HCT116 (cell line): ENCODE measurements at regions not wholly inside any gene's neighbourhood (a gene's known extent, or its start where the extent isn't known, plus 50 kb on each side); places are given as distances from the start of the nearest gene placed in this dataset.

Experiments
- ATAC-seq: fragments of 200-7000 bp; cut with Tn5 transposase; 2 replicates; pipeline ENCODE4 v1.9.1; 2020; ENCODE audit warnings: mild to moderate bottlenecking, moderate library complexity
- BruUV-seq: library from RNA; stranded (reverse); fragments of 400-500 nt; replicated peaks from 2 replicates; lab custom pipeline; 2021; lab: Mats Ljungman, UMichigan
- CTCF ChIA-PET: fragments of 300-600 bp; sonication (Branson Sonifier 250); formaldehyde crosslinking; loops from one replicate; lab custom pipeline; 2021; ENCODE audit warnings: antibody characterized with exemption; lab: Charles Lee
- POLR2A ChIA-PET: fragments of 300-600, 350-600 bp; sonication (Branson Sonifier 250); formaldehyde crosslinking; loops from one replicate; lab custom pipeline; 2021; ENCODE audit warnings: antibody characterized with exemption; lab: Charles Lee
- RAD21 ChIA-PET, 2 experiments: fragments of 300-600 bp; sonication (Branson Sonifier 250); formaldehyde crosslinking; loops; one replicate each; lab custom pipeline; 2023; ENCODE audit warnings: low total read pairs in 2 of 2; ENCODE audit not compliant: uncharacterized antibody in 2 of 2, unreplicated experiment in 2 of 2, low non-redundant PET in 1 of 2; lab: Charles Lee
- DNase-seq: peaks from one replicate; pipeline ENCODE4 v3.0.0-alpha.2; 2010; ENCODE audit warnings: low read depth, low spot score
- H2AFZ ChIP-seq: fragments of 200-600 bp; shearing (Covaris generic), sonication (generic); 2 replicates; pipeline ENCODE4 v1.6.1; 2017; ENCODE audit warnings: low read depth, mixed run types, mixed read lengths, antibody characterized with exemption, low read length; ENCODE audit not compliant: poor library complexity, severe bottlenecking
- H3K27ac ChIP-seq: 2 replicates; pipeline ENCODE4 v1.5.1; 2012; ENCODE audit warnings: low read depth, low read length
- H3K27me3 ChIP-seq: fragments of 200-600 bp; sonication (generic); 2 replicates; pipeline ENCODE4 v1.6.1; 2016; ENCODE audit warnings: mixed run types, low read length, mixed read lengths; ENCODE audit not compliant: insufficient read depth
- H3K36me3 ChIP-seq, 2 experiments: fragments of 200-500 bp in 1 of 2; fragments of 200-600 bp in 1 of 2; sonication (Bioruptor generic) in 1 of 2; sonication (generic) in 1 of 2; 2 replicates each; pipeline versions ENCODE4 v1.5.1 to v1.6.1; 2014 to 2016; ENCODE audit warnings: low read length in 2 of 2, inconsistent platforms in 1 of 2, mixed read lengths in 1 of 2, mixed run types in 1 of 2; ENCODE audit not compliant: insufficient read depth in 2 of 2, control insufficient read depth in 1 of 2
- H3K4me1 ChIP-seq, 2 experiments: fragments of 200-600 bp in 1 of 2; sonication (generic) in 1 of 2; 2 replicates each; pipeline versions ENCODE4 v1.5.1 to v1.6.1; 2012 to 2017; ENCODE audit warnings: low read length in 2 of 2, inconsistent platforms in 1 of 2, mild to moderate bottlenecking in 1 of 2, mixed read lengths in 1 of 2, mixed run types in 1 of 2, moderate library complexity in 1 of 2; ENCODE audit not compliant: insufficient read depth in 2 of 2, control insufficient read depth in 1 of 2
- H3K4me2 ChIP-seq: fragments of 200-600 bp; sonication (generic); 2 replicates; pipeline ENCODE4 v1.6.1; 2017; ENCODE audit warnings: mixed run types, low read length, mixed read lengths
- H3K4me3 ChIP-seq, 2 experiments: fragments of 200-600 bp in 1 of 2; sonication (generic) in 1 of 2; replicated peaks in 1 of 2; 2 replicates each; pipeline ENCODE4 v1.5.1; 2011 to 2016; ENCODE audit warnings: low read length in 2 of 2, control low read depth in 1 of 2, low read depth in 1 of 2, mild to moderate bottlenecking in 1 of 2, mixed read lengths in 1 of 2, mixed run types in 1 of 2
- H3K79me2 ChIP-seq: fragments of 200-600 bp; sonication (generic); 2 replicates; pipeline ENCODE4 v1.6.1; 2017; ENCODE audit warnings: mild to moderate bottlenecking, mixed run types, low read length, moderate library complexity, mixed read lengths; ENCODE audit not compliant: insufficient read depth
- H3K9ac ChIP-seq: fragments of 200-600 bp; sonication (generic); 2 replicates; pipeline ENCODE4 v1.6.1; 2016; ENCODE audit warnings: low read length, mixed read lengths
- H3K9me2 ChIP-seq: fragments of 200-600 bp; sonication (generic), shearing (Covaris generic); 2 replicates; pipeline ENCODE4 v1.6.1; 2017; ENCODE audit warnings: mixed run types, mild to moderate bottlenecking, moderate library complexity; ENCODE audit not compliant: insufficient read depth
- H3K9me3 ChIP-seq, 2 experiments: fragments of 200-500 bp in 1 of 2; fragments of 200-600 bp in 1 of 2; sonication (Bioruptor generic) in 1 of 2; sonication (generic) in 1 of 2; 2 replicates each; pipeline ENCODE4 v1.6.1; 2014 to 2017; ENCODE audit warnings: low read length in 2 of 2, mixed read lengths in 2 of 2, inconsistent platforms in 1 of 2, low read depth in 1 of 2, mild to moderate bottlenecking in 1 of 2, mixed run types in 1 of 2, moderate library complexity in 1 of 2; ENCODE audit not compliant: control insufficient read depth in 1 of 2, insufficient read depth in 1 of 2
- H4K20me1 ChIP-seq: fragments of 200-600 bp; sonication (generic), shearing (Covaris generic); 2 replicates; pipeline ENCODE4 v1.6.1; 2017; ENCODE audit warnings: mixed run types, mild to moderate bottlenecking, moderate library complexity; ENCODE audit not compliant: insufficient read depth
- CBX3 ChIP-seq: IDR thresholded peaks from 2 replicates; pipeline ENCODE4 v1.6.1; 2012; ENCODE audit warnings: low read depth
- CEBPB ChIP-seq: IDR thresholded peaks from 2 replicates; pipeline ENCODE4 v1.6.1; 2012; ENCODE audit warnings: low read depth
- EGR1 ChIP-seq: IDR thresholded peaks from 2 replicates; pipeline ENCODE4 v1.6.1; 2012; ENCODE audit warnings: low read depth
- EZH2 ChIP-seq: fragments of 200-600 bp; sonication (generic); IDR thresholded peaks from 2 replicates; pipeline ENCODE4 v1.6.1; 2017; ENCODE audit warnings: antibody characterized with exemption, mixed run types
- EZH2phosphoT487 ChIP-seq: fragments of 200-600 bp; IDR thresholded peaks from 2 replicates; pipeline ENCODE4 v1.6.1; 2018; ENCODE audit warnings: antibody characterized with exemption, borderline replicate concordance
- FOSL1 ChIP-seq: IDR thresholded peaks from 2 replicates; pipeline ENCODE4 v1.6.1; 2012; ENCODE audit warnings: low read depth
- JUND ChIP-seq: IDR thresholded peaks from 2 replicates; pipeline ENCODE4 v1.6.1; 2012
- POLR2A ChIP-seq: IDR thresholded peaks from 2 replicates; pipeline ENCODE4 v1.7.0; 2011; ENCODE audit warnings: borderline replicate concordance; ENCODE audit not compliant: insufficient read depth, insufficient read length; ENCODE audit errors: extremely low read depth
- POLR2AphosphoS5 ChIP-seq: IDR thresholded peaks from 2 replicates; pipeline ENCODE4 v1.6.1; 2011; ENCODE audit warnings: mild to moderate bottlenecking, low read depth, low read length, moderate library complexity
- RAD21 ChIP-seq: IDR thresholded peaks from 2 replicates; pipeline ENCODE4 v1.6.1; 2012; ENCODE audit warnings: low read depth, mild to moderate bottlenecking
- SIN3A ChIP-seq: IDR thresholded peaks from 2 replicates; pipeline ENCODE4 v1.6.1; 2012; ENCODE audit warnings: low read depth
- SP1 ChIP-seq: IDR thresholded peaks from 2 replicates; pipeline ENCODE4 v1.6.1; 2012; ENCODE audit warnings: low read depth
- SRF ChIP-seq: IDR thresholded peaks from 2 replicates; pipeline ENCODE4 v1.6.1; 2012; ENCODE audit warnings: low read depth
- TCF7L2 ChIP-seq: IDR thresholded peaks from 2 replicates; pipeline ENCODE4 v1.7.0; 2011; ENCODE audit warnings: borderline replicate concordance, inconsistent platforms; ENCODE audit not compliant: insufficient read depth, insufficient read length; ENCODE audit errors: extremely low read depth
- ZFX ChIP-seq: fragments of 450-650 bp; IDR thresholded peaks from 2 replicates; pipeline ENCODE4 v1.6.1; 2017
- intact Hi-C: fragments of 100-400 bp; cut with micrococcal nuclease; formaldehyde crosslinking; loops from 2 replicates; pipeline ENCODE4 v1.10.0; 2022
- TF ChIP-seq, protein P1 (sequence below): IDR thresholded peaks from 2 replicates; pipeline ENCODE4 v1.6.1; 2011; ENCODE audit warnings: mild to moderate bottlenecking, low read length, moderate library complexity; ENCODE audit not compliant: insufficient replicate concordance; ENCODE audit errors: extremely low read depth
- TF ChIP-seq, protein P2 (sequence below): IDR thresholded peaks from 2 replicates; pipeline ENCODE4 v1.6.1; 2012
- TF ChIP-seq, protein P3 (sequence below): IDR thresholded peaks from 2 replicates; pipeline ENCODE4 v1.6.1; 2012
- TF ChIP-seq, protein P4 (sequence below), 3 experiments: fragments of 200-600 bp in 1 of 3; sonication (generic) in 1 of 3; IDR thresholded peaks in 2 of 3; conservative IDR thresholded peaks in 1 of 3; 2 replicates each; pipeline ENCODE4 v1.5.1; 2012 to 2017; ENCODE audit warnings: low read depth in 2 of 3, low read length in 2 of 3, antibody characterized with exemption in 1 of 3, borderline replicate concordance in 1 of 3, control low read depth in 1 of 3, mild to moderate bottlenecking in 1 of 3, mixed read lengths in 1 of 3, mixed run types in 1 of 3, moderate library complexity in 1 of 3; ENCODE audit not compliant: insufficient read depth in 1 of 3

DNA sequence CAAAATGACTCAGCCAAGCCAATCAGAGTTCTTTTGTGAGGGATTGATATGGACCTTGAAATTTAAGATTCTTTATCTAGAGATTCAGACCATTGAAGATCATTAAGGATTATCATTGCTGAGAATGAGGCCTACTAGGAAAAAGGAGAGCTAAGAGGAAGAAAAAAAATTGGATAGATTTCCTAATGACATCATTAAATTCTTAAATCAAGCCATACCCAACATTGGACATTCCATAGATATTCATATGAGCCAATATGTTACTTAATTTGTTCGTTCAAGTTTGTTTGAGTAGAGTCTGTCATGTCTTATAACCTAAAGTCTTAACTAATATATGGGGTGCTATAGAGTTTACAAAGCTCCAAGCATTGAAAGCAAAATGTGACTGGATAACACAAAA, 727.9 kb upstream of the SEMA6A start:
- no peak overlapping the region for H3K27ac ChIP-seq
- H3K27me3 ChIP-seq = no peaks in the 10 kb centered on the region
- intact Hi-C loops = no loop called here
- H3K36me3 ChIP-seq = no peaks in the 10 kb centered on the region
- no peaks in the 10 kb centered on the region for H3K79me2 ChIP-seq
- no peaks in the 10 kb centered on the region for H3K9me3 ChIP-seq
- H3K4me3 ChIP-seq = no peak overlapping the region
- no peak overlapping the region for H2AFZ ChIP-seq
- H3K9ac ChIP-seq = no peak overlapping the region
- no peaks in the 10 kb centered on the region for H3K9me2 ChIP-seq
- H3K4me1 ChIP-seq = no peaks in the 10 kb centered on the region
- BruUV-seq = no TSS peak
- ChIA-PET RAD21 (no interaction called here), CTCF (no interaction called here), POLR2A (no interaction called here)
- no peaks in the 10 kb centered on the region for H4K20me1 ChIP-seq
- no peak for DNase-seq
- no peak overlapping the region for H3K4me2 ChIP-seq
- TF ChIP-seq EZH2phosphoT487 (no peak), CBX3 (no peak), TCF7L2 (no peak), SIN3A (no peak), POLR2AphosphoS5 (no peak), CEBPB (no peak), EGR1 (no peak), JUND (no peak), SRF (no peak), ZFX (no peak), EZH2 (no peak), SP1 (no peak), FOSL1 (no peak), POLR2A (no peak), RAD21 (no peak)
- TF ChIP-seq, protein P1, sequence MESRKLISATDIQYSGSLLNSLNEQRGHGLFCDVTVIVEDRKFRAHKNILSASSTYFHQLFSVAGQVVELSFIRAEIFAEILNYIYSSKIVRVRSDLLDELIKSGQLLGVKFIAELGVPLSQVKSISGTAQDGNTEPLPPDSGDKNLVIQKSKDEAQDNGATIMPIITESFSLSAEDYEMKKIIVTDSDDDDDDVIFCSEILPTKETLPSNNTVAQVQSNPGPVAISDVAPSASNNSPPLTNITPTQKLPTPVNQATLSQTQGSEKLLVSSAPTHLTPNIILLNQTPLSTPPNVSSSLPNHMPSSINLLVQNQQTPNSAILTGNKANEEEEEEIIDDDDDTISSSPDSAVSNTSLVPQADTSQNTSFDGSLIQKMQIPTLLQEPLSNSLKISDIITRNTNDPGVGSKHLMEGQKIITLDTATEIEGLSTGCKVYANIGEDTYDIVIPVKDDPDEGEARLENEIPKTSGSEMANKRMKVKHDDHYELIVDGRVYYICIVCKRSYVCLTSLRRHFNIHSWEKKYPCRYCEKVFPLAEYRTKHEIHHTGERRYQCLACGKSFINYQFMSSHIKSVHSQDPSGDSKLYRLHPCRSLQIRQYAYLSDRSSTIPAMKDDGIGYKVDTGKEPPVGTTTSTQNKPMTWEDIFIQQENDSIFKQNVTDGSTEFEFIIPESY = no peak
- TF ChIP-seq, protein P2, sequence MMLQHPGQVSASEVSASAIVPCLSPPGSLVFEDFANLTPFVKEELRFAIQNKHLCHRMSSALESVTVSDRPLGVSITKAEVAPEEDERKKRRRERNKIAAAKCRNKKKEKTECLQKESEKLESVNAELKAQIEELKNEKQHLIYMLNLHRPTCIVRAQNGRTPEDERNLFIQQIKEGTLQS = no peak
- TF ChIP-seq, protein P3, sequence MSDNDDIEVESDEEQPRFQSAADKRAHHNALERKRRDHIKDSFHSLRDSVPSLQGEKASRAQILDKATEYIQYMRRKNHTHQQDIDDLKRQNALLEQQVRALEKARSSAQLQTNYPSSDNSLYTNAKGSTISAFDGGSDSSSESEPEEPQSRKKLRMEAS = no peak
- TF ChIP-seq, protein P4, sequence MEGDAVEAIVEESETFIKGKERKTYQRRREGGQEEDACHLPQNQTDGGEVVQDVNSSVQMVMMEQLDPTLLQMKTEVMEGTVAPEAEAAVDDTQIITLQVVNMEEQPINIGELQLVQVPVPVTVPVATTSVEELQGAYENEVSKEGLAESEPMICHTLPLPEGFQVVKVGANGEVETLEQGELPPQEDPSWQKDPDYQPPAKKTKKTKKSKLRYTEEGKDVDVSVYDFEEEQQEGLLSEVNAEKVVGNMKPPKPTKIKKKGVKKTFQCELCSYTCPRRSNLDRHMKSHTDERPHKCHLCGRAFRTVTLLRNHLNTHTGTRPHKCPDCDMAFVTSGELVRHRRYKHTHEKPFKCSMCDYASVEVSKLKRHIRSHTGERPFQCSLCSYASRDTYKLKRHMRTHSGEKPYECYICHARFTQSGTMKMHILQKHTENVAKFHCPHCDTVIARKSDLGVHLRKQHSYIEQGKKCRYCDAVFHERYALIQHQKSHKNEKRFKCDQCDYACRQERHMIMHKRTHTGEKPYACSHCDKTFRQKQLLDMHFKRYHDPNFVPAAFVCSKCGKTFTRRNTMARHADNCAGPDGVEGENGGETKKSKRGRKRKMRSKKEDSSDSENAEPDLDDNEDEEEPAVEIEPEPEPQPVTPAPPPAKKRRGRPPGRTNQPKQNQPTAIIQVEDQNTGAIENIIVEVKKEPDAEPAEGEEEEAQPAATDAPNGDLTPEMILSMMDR (IDR thresholded peaks at IDR 0.05 in 2 of 3, conservative IDR thresholded peaks at IDR 0.05 in 1 of 3; ENCODE audit: borderline replicate concordance in 1 of 3, insufficient read depth in 1 of 3, low read depth in 2 of 3, low read length in 2 of 3) = no peak
- ATAC-seq = no peak
